GM23338 (cell line): ENCODE measurements at regions not wholly inside any gene's neighbourhood (a gene's known extent, or its start where the extent isn't known, plus 50 kb on each side); places are given as distances from the start of the nearest gene placed in this dataset.
"Not testable (repeated sequence)": the region's sequence is repeated elsewhere in the genome, so short reads cannot be mapped to it uniquely, and the experiment has no call there.

ENCODE experiments used
- ATAC-seq: fragments of 200-7000 bp; cut with Tn5 transposase; 3 replicates; pipeline ENCODE4 v1.9.1; 2020
- DNase-seq: peaks from one replicate; pipeline ENCODE4 v3.0.0-alpha.2; 2015; ENCODE audit warnings: low spot score
- H2AFZ ChIP-seq: fragments of 200-600 bp; sonication (generic); 2 replicates; pipeline ENCODE4 v1.8.0; 2016; ENCODE audit warnings: antibody characterized with exemption, mild to moderate bottlenecking, moderate library complexity
- H3F3A ChIP-seq: fragments of 200-600 bp; sonication (generic); replicated peaks from 2 replicates; pipeline ENCODE4 v1.8.0; 2017; ENCODE audit warnings: antibody characterized with exemption, mixed run types, low read depth
- H3K27ac ChIP-seq: fragments of 200-600 bp; sonication (generic); 2 replicates; pipeline ENCODE4 v1.6.1; 2016; ENCODE audit warnings: low read depth
- H3K27me3 ChIP-seq: fragments of 200-600 bp; sonication (generic); 2 replicates; pipeline ENCODE4 v1.8.0; 2016; ENCODE audit warnings: mild to moderate bottlenecking, mixed run types, moderate library complexity; ENCODE audit not compliant: insufficient read depth
- H3K36me3 ChIP-seq: fragments of 200-600 bp; sonication (generic); 2 replicates; pipeline ENCODE4 v1.8.0; 2016; ENCODE audit warnings: mild to moderate bottlenecking; ENCODE audit not compliant: insufficient read depth
- H3K4me1 ChIP-seq: fragments of 200-600 bp; sonication (generic); 2 replicates; pipeline ENCODE4 v1.8.0; 2016; ENCODE audit warnings: mild to moderate bottlenecking, moderate library complexity; ENCODE audit not compliant: insufficient read depth
- H3K4me2 ChIP-seq: fragments of 200-600 bp; sonication (generic); 2 replicates; pipeline ENCODE4 v1.7.1; 2017; ENCODE audit warnings: mixed run types
- H3K4me3 ChIP-seq: fragments of 200-600 bp; sonication (generic); 2 replicates; pipeline ENCODE4 v1.6.1; 2016; ENCODE audit warnings: mixed run types
- H3K79me2 ChIP-seq: fragments of 200-600 bp; sonication (generic); replicated peaks from 2 replicates; pipeline ENCODE4 v1.8.0; 2017; ENCODE audit warnings: mild to moderate bottlenecking; ENCODE audit not compliant: insufficient read depth
- H3K9me2 ChIP-seq: fragments of 200-600 bp; sonication (generic); 2 replicates; pipeline ENCODE4 v1.8.0; 2017; ENCODE audit not compliant: insufficient read depth
- H4K20me1 ChIP-seq: fragments of 200-600 bp; sonication (generic); replicated peaks from 2 replicates; pipeline ENCODE4 v1.8.0; 2017; ENCODE audit warnings: mild to moderate bottlenecking; ENCODE audit not compliant: insufficient read depth
- H3K27ac Mint-ChIP-seq: 2 replicates; pipeline ENCODE4 v1.8.0; 2020; ENCODE audit warnings: inconsistent platforms, mild to moderate bottlenecking, moderate library complexity, mixed read lengths
- H3K27me3 Mint-ChIP-seq: 3 replicates; pipeline ENCODE4 v1.8.0; 2022; ENCODE audit warnings: low read depth, mild to moderate bottlenecking, moderate library complexity, mixed read lengths, inconsistent platforms; ENCODE audit not compliant: insufficient read depth, poor library complexity
- H3K36me3 Mint-ChIP-seq: 3 replicates; pipeline ENCODE4 v1.8.0; 2021; ENCODE audit warnings: low read depth, mild to moderate bottlenecking, inconsistent platforms, moderate library complexity, mixed read lengths
- H3K4me1 Mint-ChIP-seq: 3 replicates; pipeline ENCODE4 v1.8.0; 2020; ENCODE audit warnings: mild to moderate bottlenecking, inconsistent platforms, mixed read lengths
- H3K4me3 Mint-ChIP-seq: 3 replicates; pipeline ENCODE4 v1.8.0; 2021; ENCODE audit warnings: moderate library complexity, mild to moderate bottlenecking, inconsistent platforms, mixed read lengths
- H3K9me3 Mint-ChIP-seq: 3 replicates; pipeline ENCODE4 v1.8.0; 2020; ENCODE audit warnings: moderate library complexity, mild to moderate bottlenecking, inconsistent platforms, mixed read lengths
- JUNB ChIP-seq: IDR thresholded peaks from one replicate; pipeline ENCODE4 v1.6.1; 2016; ENCODE audit warnings: antibody characterized with exemption; ENCODE audit not compliant: unreplicated experiment
- NANOG ChIP-seq: IDR thresholded peaks from 2 replicates; pipeline ENCODE4 v1.6.1; 2016; ENCODE audit warnings: antibody characterized with exemption, borderline replicate concordance
- POLR2AphosphoS5 ChIP-seq: IDR thresholded peaks from 2 replicates; pipeline ENCODE4 v1.6.1; 2016; ENCODE audit warnings: antibody characterized with exemption, low read depth
- STAT1 ChIP-seq: IDR thresholded peaks from one replicate; pipeline ENCODE4 v1.6.1; 2016; ENCODE audit warnings: antibody characterized with exemption; ENCODE audit not compliant: unreplicated experiment
- TF ChIP-seq, protein P1 (sequence below): IDR thresholded peaks from 2 replicates; pipeline ENCODE4 v1.6.1; 2016; ENCODE audit warnings: antibody characterized with exemption
- TF ChIP-seq, protein P2 (sequence below), 2 experiments: fragments of 200-600 bp in 1 of 2; sonication (generic) in 1 of 2; conservative IDR thresholded peaks; 2 replicates each; pipeline versions ENCODE4 v1.5.1 to v1.6.1; 2016 to 2017; ENCODE audit warnings: antibody characterized with exemption in 2 of 2, low read depth in 2 of 2, mild to moderate bottlenecking in 2 of 2, moderate library complexity in 1 of 2
- TF ChIP-seq, protein P3 (sequence below): fragments of 250-450 bp; sonication (Bioruptor Pico); IDR thresholded peaks from 2 replicates; pipeline ENCODE4 v1.5.0; 2020; ENCODE audit warnings: mild to moderate bottlenecking, moderate library complexity
- TF ChIP-seq, protein P4 (sequence below): IDR thresholded peaks from one replicate; pipeline ENCODE4 v1.6.1; 2018; ENCODE audit warnings: antibody characterized with exemption; ENCODE audit not compliant: unreplicated experiment

DNA sequence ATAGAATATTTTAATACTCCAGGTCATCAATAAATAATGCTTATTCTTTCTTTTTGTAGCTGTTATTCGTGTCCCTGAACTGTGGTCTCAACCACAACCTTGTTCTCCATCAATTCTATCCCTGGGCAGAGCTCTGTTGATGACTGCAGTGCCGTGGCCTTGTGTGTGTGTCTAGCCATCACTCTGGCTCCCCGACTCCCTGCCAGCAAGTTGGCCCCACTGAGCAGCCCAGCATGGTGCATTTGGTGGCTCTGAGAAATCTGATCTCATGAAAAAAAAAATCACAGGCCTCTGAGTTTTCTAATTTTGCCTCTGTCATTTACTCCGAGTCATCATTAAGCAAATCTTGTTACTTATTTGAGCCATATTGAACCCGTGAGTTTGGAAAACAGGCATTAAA, 164.7 kb downstream of the GOLGA6L6 start (continued):
- TF ChIP-seq STAT1 (no peak), JUNB (no peak), POLR2AphosphoS5 (no peak)

DNA sequence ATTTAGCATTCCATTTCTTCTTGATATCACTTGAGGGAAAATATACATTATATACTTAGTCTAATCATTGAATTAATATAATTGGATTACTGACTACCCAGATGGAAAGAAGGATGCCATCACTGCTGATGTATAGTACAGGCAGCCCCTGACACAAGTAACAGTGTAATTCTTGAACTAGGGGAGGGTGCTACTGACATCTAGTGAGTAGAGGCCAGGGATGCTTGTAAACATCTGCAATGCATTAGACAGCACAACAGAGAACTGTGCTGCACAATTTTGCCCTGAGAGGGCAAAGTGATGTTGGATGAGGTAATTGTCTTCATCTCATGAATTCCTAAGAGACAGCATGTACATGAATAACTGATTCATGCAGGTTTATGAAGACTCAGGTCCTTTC, 169.2 kb downstream of the GOLGA6L6 start:
- H3K27me3 Mint-ChIP-seq, H3K9me2 ChIP-seq: not testable (repeated sequence)

DNA sequence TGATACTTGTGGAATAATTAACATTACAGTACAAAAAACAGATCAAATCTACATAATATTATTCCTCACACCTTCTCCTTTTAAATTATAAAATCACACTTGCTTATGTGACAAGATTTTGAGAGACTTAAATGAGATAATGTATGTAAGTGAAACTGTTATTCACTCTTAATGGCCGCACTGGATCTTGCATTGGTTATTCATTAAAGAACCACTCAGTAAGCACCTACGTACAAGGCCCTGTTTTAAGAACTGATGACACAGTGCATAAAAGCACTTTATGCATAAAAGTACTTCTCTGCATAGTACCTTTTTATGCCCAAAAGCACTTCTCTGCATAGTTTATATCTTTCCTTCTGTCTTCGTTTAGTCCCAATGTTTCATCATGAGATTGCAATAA, 172.1 kb downstream of the GOLGA6L6 start:
- Mint-ChIP-seq H3K27me3 (no peaks in the 10 kb centered on the region), H3K9me3 (no peaks in the 10 kb centered on the region), H3K4me1 (no peaks in the 10 kb centered on the region), H3K36me3 (no peaks in the 10 kb centered on the region), H3K4me3 (no peak overlapping the region), H3K27ac (no peak overlapping the region)
- Histone ChIP-seq H3K79me2 (no peaks in the 10 kb centered on the region), H3K9me2 (no peaks in the 10 kb centered on the region), H3K27me3 (no peaks in the 10 kb centered on the region), H4K20me1 (no peaks in the 10 kb centered on the region), H3K4me1 (no peaks in the 10 kb centered on the region), H3K36me3 (peaks cover 24% of the 10 kb centered on the region), H3K4me3 (no peak overlapping the region), H3K27ac (no peak overlapping the region), H2AFZ (no peak overlapping the region), H3K4me2 (no peak overlapping the region), H3F3A (no peaks in the 10 kb centered on the region)
- ATAC-seq (no peak), DNase-seq (no peak)
- TF ChIP-seq STAT1: no peak
- TF ChIP-seq NANOG: no peak
- TF ChIP-seq, protein P1, sequence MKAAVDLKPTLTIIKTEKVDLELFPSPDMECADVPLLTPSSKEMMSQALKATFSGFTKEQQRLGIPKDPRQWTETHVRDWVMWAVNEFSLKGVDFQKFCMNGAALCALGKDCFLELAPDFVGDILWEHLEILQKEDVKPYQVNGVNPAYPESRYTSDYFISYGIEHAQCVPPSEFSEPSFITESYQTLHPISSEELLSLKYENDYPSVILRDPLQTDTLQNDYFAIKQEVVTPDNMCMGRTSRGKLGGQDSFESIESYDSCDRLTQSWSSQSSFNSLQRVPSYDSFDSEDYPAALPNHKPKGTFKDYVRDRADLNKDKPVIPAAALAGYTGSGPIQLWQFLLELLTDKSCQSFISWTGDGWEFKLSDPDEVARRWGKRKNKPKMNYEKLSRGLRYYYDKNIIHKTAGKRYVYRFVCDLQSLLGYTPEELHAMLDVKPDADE: no peak
- TF ChIP-seq, protein P2, sequence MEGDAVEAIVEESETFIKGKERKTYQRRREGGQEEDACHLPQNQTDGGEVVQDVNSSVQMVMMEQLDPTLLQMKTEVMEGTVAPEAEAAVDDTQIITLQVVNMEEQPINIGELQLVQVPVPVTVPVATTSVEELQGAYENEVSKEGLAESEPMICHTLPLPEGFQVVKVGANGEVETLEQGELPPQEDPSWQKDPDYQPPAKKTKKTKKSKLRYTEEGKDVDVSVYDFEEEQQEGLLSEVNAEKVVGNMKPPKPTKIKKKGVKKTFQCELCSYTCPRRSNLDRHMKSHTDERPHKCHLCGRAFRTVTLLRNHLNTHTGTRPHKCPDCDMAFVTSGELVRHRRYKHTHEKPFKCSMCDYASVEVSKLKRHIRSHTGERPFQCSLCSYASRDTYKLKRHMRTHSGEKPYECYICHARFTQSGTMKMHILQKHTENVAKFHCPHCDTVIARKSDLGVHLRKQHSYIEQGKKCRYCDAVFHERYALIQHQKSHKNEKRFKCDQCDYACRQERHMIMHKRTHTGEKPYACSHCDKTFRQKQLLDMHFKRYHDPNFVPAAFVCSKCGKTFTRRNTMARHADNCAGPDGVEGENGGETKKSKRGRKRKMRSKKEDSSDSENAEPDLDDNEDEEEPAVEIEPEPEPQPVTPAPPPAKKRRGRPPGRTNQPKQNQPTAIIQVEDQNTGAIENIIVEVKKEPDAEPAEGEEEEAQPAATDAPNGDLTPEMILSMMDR (conservative IDR thresholded peaks at IDR 0.05; ENCODE audit: low read depth in 2 of 2): no peak
- TF ChIP-seq JUNB: no peak
- TF ChIP-seq, protein P3, sequence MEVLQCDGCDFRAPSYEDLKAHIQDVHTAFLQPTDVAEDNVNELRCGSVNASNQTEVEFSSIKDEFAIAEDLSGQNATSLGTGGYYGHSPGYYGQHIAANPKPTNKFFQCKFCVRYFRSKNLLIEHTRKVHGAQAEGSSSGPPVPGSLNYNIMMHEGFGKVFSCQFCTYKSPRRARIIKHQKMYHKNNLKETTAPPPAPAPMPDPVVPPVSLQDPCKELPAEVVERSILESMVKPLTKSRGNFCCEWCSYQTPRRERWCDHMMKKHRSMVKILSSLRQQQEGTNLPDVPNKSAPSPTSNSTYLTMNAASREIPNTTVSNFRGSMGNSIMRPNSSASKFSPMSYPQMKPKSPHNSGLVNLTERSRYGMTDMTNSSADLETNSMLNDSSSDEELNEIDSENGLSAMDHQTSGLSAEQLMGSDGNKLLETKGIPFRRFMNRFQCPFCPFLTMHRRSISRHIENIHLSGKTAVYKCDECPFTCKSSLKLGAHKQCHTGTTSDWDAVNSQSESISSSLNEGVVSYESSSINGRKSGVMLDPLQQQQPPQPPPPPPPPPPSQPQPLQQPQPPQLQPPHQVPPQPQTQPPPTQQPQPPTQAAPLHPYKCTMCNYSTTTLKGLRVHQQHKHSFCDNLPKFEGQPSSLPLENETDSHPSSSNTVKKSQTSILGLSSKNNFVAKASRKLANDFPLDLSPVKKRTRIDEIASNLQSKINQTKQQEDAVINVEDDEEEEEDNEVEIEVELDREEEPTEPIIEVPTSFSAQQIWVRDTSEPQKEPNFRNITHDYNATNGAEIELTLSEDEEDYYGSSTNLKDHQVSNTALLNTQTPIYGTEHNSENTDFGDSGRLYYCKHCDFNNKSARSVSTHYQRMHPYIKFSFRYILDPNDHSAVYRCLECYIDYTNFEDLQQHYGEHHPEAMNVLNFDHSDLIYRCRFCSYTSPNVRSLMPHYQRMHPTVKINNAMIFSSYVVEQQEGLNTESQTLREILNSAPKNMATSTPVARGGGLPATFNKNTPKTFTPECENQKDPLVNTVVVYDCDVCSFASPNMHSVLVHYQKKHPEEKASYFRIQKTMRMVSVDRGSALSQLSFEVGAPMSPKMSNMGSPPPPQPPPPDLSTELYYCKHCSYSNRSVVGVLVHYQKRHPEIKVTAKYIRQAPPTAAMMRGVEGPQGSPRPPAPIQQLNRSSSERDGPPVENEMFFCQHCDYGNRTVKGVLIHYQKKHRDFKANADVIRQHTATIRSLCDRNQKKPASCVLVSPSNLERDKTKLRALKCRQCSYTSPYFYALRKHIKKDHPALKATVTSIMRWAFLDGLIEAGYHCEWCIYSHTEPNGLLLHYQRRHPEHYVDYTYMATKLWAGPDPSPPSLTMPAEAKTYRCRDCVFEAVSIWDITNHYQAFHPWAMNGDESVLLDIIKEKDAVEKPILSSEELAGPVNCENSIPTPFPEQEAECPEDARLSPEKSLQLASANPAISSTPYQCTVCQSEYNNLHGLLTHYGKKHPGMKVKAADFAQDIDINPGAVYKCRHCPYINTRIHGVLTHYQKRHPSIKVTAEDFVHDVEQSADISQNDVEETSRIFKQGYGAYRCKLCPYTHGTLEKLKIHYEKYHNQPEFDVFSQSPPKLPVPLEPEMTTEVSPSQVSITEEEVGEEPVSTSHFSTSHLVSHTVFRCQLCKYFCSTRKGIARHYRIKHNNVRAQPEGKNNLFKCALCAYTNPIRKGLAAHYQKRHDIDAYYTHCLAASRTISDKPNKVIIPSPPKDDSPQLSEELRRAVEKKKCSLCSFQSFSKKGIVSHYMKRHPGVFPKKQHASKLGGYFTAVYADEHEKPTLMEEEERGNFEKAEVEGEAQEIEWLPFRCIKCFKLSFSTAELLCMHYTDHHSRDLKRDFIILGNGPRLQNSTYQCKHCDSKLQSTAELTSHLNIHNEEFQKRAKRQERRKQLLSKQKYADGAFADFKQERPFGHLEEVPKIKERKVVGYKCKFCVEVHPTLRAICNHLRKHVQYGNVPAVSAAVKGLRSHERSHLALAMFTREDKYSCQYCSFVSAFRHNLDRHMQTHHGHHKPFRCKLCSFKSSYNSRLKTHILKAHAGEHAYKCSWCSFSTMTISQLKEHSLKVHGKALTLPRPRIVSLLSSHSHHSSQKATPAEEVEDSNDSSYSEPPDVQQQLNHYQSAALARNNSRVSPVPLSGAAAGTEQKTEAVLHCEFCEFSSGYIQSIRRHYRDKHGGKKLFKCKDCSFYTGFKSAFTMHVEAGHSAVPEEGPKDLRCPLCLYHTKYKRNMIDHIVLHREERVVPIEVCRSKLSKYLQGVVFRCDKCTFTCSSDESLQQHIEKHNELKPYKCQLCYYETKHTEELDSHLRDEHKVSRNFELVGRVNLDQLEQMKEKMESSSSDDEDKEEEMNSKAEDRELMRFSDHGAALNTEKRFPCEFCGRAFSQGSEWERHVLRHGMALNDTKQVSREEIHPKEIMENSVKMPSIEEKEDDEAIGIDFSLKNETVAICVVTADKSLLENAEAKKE (CRISPR knock-in tag): no peak
- TF ChIP-seq, protein P4, sequence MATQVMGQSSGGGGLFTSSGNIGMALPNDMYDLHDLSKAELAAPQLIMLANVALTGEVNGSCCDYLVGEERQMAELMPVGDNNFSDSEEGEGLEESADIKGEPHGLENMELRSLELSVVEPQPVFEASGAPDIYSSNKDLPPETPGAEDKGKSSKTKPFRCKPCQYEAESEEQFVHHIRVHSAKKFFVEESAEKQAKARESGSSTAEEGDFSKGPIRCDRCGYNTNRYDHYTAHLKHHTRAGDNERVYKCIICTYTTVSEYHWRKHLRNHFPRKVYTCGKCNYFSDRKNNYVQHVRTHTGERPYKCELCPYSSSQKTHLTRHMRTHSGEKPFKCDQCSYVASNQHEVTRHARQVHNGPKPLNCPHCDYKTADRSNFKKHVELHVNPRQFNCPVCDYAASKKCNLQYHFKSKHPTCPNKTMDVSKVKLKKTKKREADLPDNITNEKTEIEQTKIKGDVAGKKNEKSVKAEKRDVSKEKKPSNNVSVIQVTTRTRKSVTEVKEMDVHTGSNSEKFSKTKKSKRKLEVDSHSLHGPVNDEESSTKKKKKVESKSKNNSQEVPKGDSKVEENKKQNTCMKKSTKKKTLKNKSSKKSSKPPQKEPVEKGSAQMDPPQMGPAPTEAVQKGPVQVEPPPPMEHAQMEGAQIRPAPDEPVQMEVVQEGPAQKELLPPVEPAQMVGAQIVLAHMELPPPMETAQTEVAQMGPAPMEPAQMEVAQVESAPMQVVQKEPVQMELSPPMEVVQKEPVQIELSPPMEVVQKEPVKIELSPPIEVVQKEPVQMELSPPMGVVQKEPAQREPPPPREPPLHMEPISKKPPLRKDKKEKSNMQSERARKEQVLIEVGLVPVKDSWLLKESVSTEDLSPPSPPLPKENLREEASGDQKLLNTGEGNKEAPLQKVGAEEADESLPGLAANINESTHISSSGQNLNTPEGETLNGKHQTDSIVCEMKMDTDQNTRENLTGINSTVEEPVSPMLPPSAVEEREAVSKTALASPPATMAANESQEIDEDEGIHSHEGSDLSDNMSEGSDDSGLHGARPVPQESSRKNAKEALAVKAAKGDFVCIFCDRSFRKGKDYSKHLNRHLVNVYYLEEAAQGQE: no peak

More for the DNA sequence above, 169.2 kb downstream of the GOLGA6L6 start:
- H3K27ac Mint-ChIP-seq, ATAC-seq, H3K9me3 Mint-ChIP-seq, H3K79me2 ChIP-seq, H3F3A ChIP-seq, DNase-seq, H3K4me3 Mint-ChIP-seq, H2AFZ ChIP-seq, H4K20me1 ChIP-seq, H3K4me2 ChIP-seq, H3K36me3 Mint-ChIP-seq, H3K4me3 ChIP-seq, H3K27ac ChIP-seq, H3K4me1 Mint-ChIP-seq, H3K27me3 ChIP-seq, H3K4me1 ChIP-seq: not testable (repeated sequence)
- peaks cover 29% of the 10 kb centered on the region for H3K36me3 ChIP-seq
